Neural cell (in vitro differentiated cells): ENCODE measurements at regions not wholly inside any gene's neighbourhood (a gene's known extent, or its start where the extent isn't known, plus 50 kb on each side); places are given as distances from the start of the nearest gene placed in this dataset.

ENCODE experiments used
- H2AFZ ChIP-seq: fragments of 200-600, 300-800 bp; sonication (generic), shearing (Covaris generic); 2 replicates; pipeline ENCODE4 v1.6.0; 2014; ENCODE audit warnings: low read depth, mild to moderate bottlenecking, antibody characterized with exemption, low read length, moderate library complexity
- H3F3A ChIP-seq: fragments of 200-600 bp; shearing (Covaris generic); 2 replicates; pipeline ENCODE4 v1.6.1; 2016; ENCODE audit warnings: mild to moderate bottlenecking, moderate library complexity, mixed read lengths, antibody characterized with exemption, low read length; ENCODE audit not compliant: insufficient read depth, poor library complexity, severe bottlenecking
- H3K27ac ChIP-seq: fragments of 200-600, 300-800 bp; sonication (generic), shearing (Covaris generic); 2 replicates; pipeline ENCODE4 v1.5.1; 2014; ENCODE audit warnings: mild to moderate bottlenecking, low read length, moderate library complexity
- H3K27me3 ChIP-seq: fragments of 300-800, 200-600 bp; sonication (generic), shearing (Covaris generic); 2 replicates; pipeline ENCODE4 v1.6.0; 2014; ENCODE audit warnings: mild to moderate bottlenecking, low read depth, low read length, moderate library complexity; ENCODE audit not compliant: insufficient read depth
- H3K36me3 ChIP-seq: fragments of 300-800, 200-600 bp; sonication (generic), shearing (Covaris generic); 2 replicates; pipeline ENCODE4 v1.5.1; 2014; ENCODE audit warnings: mild to moderate bottlenecking, antibody characterized with exemption, low read length, moderate library complexity; ENCODE audit not compliant: insufficient read depth
- H3K4me2 ChIP-seq: fragments of 300-800, 200-600 bp; sonication (generic), shearing (Covaris generic); 2 replicates; pipeline ENCODE4 v1.6.0; 2014; ENCODE audit warnings: mild to moderate bottlenecking, low read length
- H3K4me3 ChIP-seq: fragments of 300-800, 200-600 bp; sonication (generic), shearing (Covaris generic); 2 replicates; pipeline ENCODE4 v1.5.1; 2014; ENCODE audit warnings: mild to moderate bottlenecking, low read length, moderate library complexity
- H3K79me2 ChIP-seq: fragments of 200-600 bp; shearing (Covaris generic); replicated peaks from 2 replicates; pipeline ENCODE4 v1.6.0; 2014; ENCODE audit warnings: mild to moderate bottlenecking, low read length, moderate library complexity; ENCODE audit not compliant: insufficient read depth
- H3K9ac ChIP-seq: fragments of 300-800, 200-600 bp; sonication (generic), shearing (Covaris generic); 2 replicates; pipeline ENCODE4 v1.6.1; 2016; ENCODE audit warnings: mild to moderate bottlenecking, low read length, mixed read lengths
- H3K9me2 ChIP-seq: fragments of 200-600 bp; shearing (Covaris generic); 2 replicates; pipeline ENCODE4 v1.6.1; 2016; ENCODE audit warnings: mild to moderate bottlenecking, low read length, mixed read lengths; ENCODE audit not compliant: insufficient read depth
- H3K9me3 ChIP-seq: fragments of 200-600, 300-800 bp; sonication (generic), shearing (Covaris generic); 2 replicates; pipeline ENCODE4 v1.6.1; 2016; ENCODE audit warnings: mild to moderate bottlenecking, mixed run types, low read length, moderate library complexity, mixed read lengths
- H4K20me1 ChIP-seq: fragments of 200-600 bp; shearing (Covaris generic); 2 replicates; pipeline ENCODE4 v1.6.1; 2016; ENCODE audit warnings: mild to moderate bottlenecking, mixed run types; ENCODE audit not compliant: insufficient read depth
- EP300 ChIP-seq: fragments of 450-650 bp; conservative IDR thresholded peaks from 2 replicates; pipeline ENCODE4 v1.6.1; 2014; ENCODE audit warnings: antibody characterized with exemption, mild to moderate bottlenecking, moderate library complexity; ENCODE audit not compliant: poor library complexity, severe bottlenecking
- EZH2 ChIP-seq: fragments of 200-600, 300-800 bp; shearing (Covaris generic), sonication (generic); IDR thresholded peaks from 2 replicates; pipeline ENCODE4 v1.6.1; 2014; ENCODE audit warnings: antibody characterized with exemption, low read length, borderline replicate concordance, mild to moderate bottlenecking; ENCODE audit not compliant: insufficient read depth, poor library complexity, severe bottlenecking
- MXI1 ChIP-seq: fragments of 450-650 bp; conservative IDR thresholded peaks from 2 replicates; pipeline ENCODE4 v1.6.1; 2014; ENCODE audit warnings: antibody characterized with exemption, mild to moderate bottlenecking; ENCODE audit not compliant: poor library complexity, severe bottlenecking
- POLR2AphosphoS5 ChIP-seq: IDR thresholded peaks from 2 replicates; pipeline ENCODE4 v1.6.1; 2012
- RAD21 ChIP-seq: fragments of 450-650 bp; conservative IDR thresholded peaks from 2 replicates; pipeline ENCODE4 v1.6.1; 2014; ENCODE audit warnings: antibody characterized with exemption, mild to moderate bottlenecking, moderate library complexity
- SMC3 ChIP-seq: fragments of 450-650 bp; conservative IDR thresholded peaks from 2 replicates; pipeline ENCODE4 v1.6.1; 2014; ENCODE audit warnings: antibody characterized with exemption, mild to moderate bottlenecking, moderate library complexity; ENCODE audit not compliant: poor library complexity
- TAF1 ChIP-seq: IDR thresholded peaks from 2 replicates; pipeline ENCODE4 v1.6.1; 2012; ENCODE audit warnings: low read depth
- TF ChIP-seq, protein P1 (sequence below): fragments of 450-650 bp; IDR thresholded peaks from 2 replicates; pipeline ENCODE4 v1.5.1; 2014; ENCODE audit warnings: antibody characterized with exemption, mild to moderate bottlenecking, moderate library complexity; ENCODE audit not compliant: poor library complexity, severe bottlenecking
- TF ChIP-seq, protein P2 (sequence below): IDR thresholded peaks from 2 replicates; pipeline ENCODE4 v1.6.1; 2012; ENCODE audit warnings: borderline replicate concordance

DNA sequence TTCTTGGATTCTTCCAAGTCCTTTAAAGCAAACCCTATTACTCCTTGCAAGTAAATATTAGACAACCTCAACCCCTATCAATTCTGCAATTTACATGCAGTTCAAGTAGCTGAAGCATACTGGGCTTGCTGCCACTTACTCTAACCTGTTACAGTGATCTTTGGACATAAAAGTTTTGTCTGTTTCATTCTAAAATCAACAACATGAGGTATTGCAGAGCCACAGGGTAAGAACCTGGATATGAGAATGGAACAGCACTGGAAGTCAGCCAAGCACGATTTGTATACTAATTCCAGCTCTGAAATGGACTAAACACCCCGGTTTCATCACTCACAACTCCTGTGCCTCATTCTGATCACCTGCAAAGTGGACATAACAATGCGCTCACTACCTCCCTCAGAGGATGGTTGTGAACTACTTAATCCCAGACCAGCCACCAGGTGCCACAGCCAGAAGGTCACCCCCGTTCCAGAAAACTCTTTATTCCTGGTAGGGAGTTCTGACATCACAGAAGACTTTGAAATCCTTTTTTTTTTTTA, 270.0 kb downstream of the ADGB start:
- H3K9me2 ChIP-seq, result no peaks in the 10 kb centered on the region
- H3K9me3 ChIP-seq, result no peaks in the 10 kb centered on the region
- no peak overlapping the region for H2AFZ ChIP-seq
- H3K9ac ChIP-seq, result no peak overlapping the region
- no peaks in the 10 kb centered on the region for H3K79me2 ChIP-seq
- H3K4me2 ChIP-seq, result no peak overlapping the region
- H3K27me3 ChIP-seq, result no peaks in the 10 kb centered on the region
- H4K20me1 ChIP-seq, result no peaks in the 10 kb centered on the region
- H3K4me3 ChIP-seq, result no peak overlapping the region
- H3F3A ChIP-seq, result no peaks in the 10 kb centered on the region
- TF ChIP-seq POLR2AphosphoS5 (no peak), SMC3 (no peak), EP300 (no peak), RAD21 (no peak), TAF1 (no peak), MXI1 (no peak), EZH2 (no peak)
- TF ChIP-seq, protein P1, sequence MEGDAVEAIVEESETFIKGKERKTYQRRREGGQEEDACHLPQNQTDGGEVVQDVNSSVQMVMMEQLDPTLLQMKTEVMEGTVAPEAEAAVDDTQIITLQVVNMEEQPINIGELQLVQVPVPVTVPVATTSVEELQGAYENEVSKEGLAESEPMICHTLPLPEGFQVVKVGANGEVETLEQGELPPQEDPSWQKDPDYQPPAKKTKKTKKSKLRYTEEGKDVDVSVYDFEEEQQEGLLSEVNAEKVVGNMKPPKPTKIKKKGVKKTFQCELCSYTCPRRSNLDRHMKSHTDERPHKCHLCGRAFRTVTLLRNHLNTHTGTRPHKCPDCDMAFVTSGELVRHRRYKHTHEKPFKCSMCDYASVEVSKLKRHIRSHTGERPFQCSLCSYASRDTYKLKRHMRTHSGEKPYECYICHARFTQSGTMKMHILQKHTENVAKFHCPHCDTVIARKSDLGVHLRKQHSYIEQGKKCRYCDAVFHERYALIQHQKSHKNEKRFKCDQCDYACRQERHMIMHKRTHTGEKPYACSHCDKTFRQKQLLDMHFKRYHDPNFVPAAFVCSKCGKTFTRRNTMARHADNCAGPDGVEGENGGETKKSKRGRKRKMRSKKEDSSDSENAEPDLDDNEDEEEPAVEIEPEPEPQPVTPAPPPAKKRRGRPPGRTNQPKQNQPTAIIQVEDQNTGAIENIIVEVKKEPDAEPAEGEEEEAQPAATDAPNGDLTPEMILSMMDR, result no peak
- TF ChIP-seq, protein P2, sequence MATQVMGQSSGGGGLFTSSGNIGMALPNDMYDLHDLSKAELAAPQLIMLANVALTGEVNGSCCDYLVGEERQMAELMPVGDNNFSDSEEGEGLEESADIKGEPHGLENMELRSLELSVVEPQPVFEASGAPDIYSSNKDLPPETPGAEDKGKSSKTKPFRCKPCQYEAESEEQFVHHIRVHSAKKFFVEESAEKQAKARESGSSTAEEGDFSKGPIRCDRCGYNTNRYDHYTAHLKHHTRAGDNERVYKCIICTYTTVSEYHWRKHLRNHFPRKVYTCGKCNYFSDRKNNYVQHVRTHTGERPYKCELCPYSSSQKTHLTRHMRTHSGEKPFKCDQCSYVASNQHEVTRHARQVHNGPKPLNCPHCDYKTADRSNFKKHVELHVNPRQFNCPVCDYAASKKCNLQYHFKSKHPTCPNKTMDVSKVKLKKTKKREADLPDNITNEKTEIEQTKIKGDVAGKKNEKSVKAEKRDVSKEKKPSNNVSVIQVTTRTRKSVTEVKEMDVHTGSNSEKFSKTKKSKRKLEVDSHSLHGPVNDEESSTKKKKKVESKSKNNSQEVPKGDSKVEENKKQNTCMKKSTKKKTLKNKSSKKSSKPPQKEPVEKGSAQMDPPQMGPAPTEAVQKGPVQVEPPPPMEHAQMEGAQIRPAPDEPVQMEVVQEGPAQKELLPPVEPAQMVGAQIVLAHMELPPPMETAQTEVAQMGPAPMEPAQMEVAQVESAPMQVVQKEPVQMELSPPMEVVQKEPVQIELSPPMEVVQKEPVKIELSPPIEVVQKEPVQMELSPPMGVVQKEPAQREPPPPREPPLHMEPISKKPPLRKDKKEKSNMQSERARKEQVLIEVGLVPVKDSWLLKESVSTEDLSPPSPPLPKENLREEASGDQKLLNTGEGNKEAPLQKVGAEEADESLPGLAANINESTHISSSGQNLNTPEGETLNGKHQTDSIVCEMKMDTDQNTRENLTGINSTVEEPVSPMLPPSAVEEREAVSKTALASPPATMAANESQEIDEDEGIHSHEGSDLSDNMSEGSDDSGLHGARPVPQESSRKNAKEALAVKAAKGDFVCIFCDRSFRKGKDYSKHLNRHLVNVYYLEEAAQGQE, result no peak
- H3K27ac ChIP-seq, result no peak overlapping the region
- no peaks in the 10 kb centered on the region for H3K36me3 ChIP-seq

DNA sequence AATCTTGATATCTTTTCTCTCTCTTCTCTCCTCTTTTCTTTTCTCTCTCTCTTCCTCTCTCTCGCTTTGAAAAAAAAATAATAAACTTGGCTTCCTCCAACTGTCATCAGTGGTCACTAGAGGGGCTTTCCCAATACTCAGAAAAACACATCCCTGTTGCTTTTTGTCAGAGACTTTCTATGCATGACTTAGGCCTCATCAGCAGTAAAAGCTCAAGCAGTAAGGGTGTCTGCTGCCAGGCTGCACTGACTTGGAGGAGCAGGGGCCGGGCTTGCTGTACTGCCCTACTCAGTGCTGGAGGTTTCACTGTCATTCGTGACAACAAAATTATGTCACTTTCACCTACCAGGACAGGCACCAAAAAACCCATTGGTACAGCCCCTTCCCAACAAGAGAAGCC, 272.0 kb downstream of the ADGB start:
- Histone ChIP-seq H3K27ac (no peak overlapping the region), H3K9me3 (no peaks in the 10 kb centered on the region), H4K20me1 (no peaks in the 10 kb centered on the region), H3K4me2 (no peak overlapping the region), H3K9ac (no peak overlapping the region), H3K36me3 (no peaks in the 10 kb centered on the region), H3K9me2 (no peaks in the 10 kb centered on the region), H3K4me3 (no peak overlapping the region), H3K79me2 (no peaks in the 10 kb centered on the region), H3K27me3 (no peaks in the 10 kb centered on the region), H2AFZ (no peak overlapping the region), H3F3A (no peaks in the 10 kb centered on the region)
- TF ChIP-seq MXI1, result no peak
- TF ChIP-seq EZH2, result no peak
- TF ChIP-seq, protein P1, result no peak
- TF ChIP-seq RAD21, result no peak
